A673 (cell line): ENCODE measurements at regions not wholly inside any gene's neighbourhood (a gene's known extent, or its start where the extent isn't known, plus 50 kb on each side); places are given as distances from the start of the nearest gene placed in this dataset.

Experiments used
- BruUV-seq: library from RNA; stranded (reverse); fragments of 400-500 nt; replicated peaks from 2 replicates; lab custom pipeline; 2021; lab: Mats Ljungman, UMichigan
- CTCF ChIA-PET: fragments of 300-600 bp; sonication (Branson Sonifier 250); formaldehyde crosslinking; loops from one replicate; lab custom pipeline; 2022; ENCODE audit warnings: antibody characterized with exemption; lab: Charles Lee
- POLR2A ChIA-PET: fragments of 300-600 bp; sonication (Branson Sonifier 250); formaldehyde crosslinking; loops from one replicate; lab custom pipeline; 2022; ENCODE audit warnings: antibody characterized with exemption; ENCODE audit not compliant: low non-redundant PET; lab: Charles Lee
- DNase-seq: peaks from one replicate; pipeline ENCODE4 v3.0.0-alpha.2; 2015; ENCODE audit warnings: low spot score
- H3K27ac ChIP-seq: fragments of 200-600 bp; sonication (generic); 2 replicates; pipeline ENCODE4 v1.5.1; 2016; ENCODE audit warnings: mixed run types, low read depth, mild to moderate bottlenecking, mixed read lengths, antibody characterized with exemption, low read length; ENCODE audit not compliant: poor library complexity, severe bottlenecking
- H3K27me3 ChIP-seq: fragments of 200-600 bp; sonication (generic); replicated peaks from 2 replicates; pipeline ENCODE4 v1.6.1; 2017; ENCODE audit warnings: mixed run types, low read depth, mild to moderate bottlenecking, mixed read lengths, antibody characterized with exemption, low read length; ENCODE audit not compliant: insufficient read depth, poor library complexity
- H3K36me3 ChIP-seq: fragments of 200-600 bp; sonication (generic); 2 replicates; pipeline ENCODE4 v1.6.1; 2016; ENCODE audit warnings: mixed run types, mild to moderate bottlenecking, mixed read lengths, antibody characterized with exemption, low read length; ENCODE audit not compliant: insufficient read depth, poor library complexity, severe bottlenecking
- H3K4me1 ChIP-seq: fragments of 200-600 bp; sonication (generic); 2 replicates; pipeline ENCODE4 v1.6.1; 2017; ENCODE audit warnings: mixed run types, mild to moderate bottlenecking, mixed read lengths, antibody characterized with exemption, low read length; ENCODE audit not compliant: insufficient read depth, poor library complexity, severe bottlenecking
- H3K4me3 ChIP-seq: fragments of 200-600 bp; sonication (generic); 2 replicates; pipeline ENCODE4 v1.5.1; 2016; ENCODE audit warnings: low read depth, mixed run types, mild to moderate bottlenecking, mixed read lengths, low read length; ENCODE audit not compliant: poor library complexity, severe bottlenecking
- H3K9me3 ChIP-seq: fragments of 200-600 bp; sonication (generic); 2 replicates; pipeline ENCODE4 v1.6.1; 2016; ENCODE audit warnings: mixed run types, low read depth, mild to moderate bottlenecking, mixed read lengths, antibody characterized with exemption, low read length; ENCODE audit not compliant: poor library complexity, severe bottlenecking
- EZH2 ChIP-seq: fragments of 200-600 bp; sonication (generic); IDR thresholded peaks from 2 replicates; pipeline ENCODE4 v1.6.1; 2017; ENCODE audit warnings: borderline replicate concordance, low read depth, mild to moderate bottlenecking, mixed read lengths, antibody characterized with exemption, low read length; ENCODE audit not compliant: poor library complexity, severe bottlenecking
- intact Hi-C: fragments of 100-400 bp; cut with micrococcal nuclease; formaldehyde crosslinking; loops from one replicate; pipeline ENCODE4 v1.10.0; 2022; ENCODE audit not compliant: unreplicated experiment
- TF ChIP-seq, protein P1 (sequence below): fragments of 300-800, 200-600 bp; sonication (generic); conservative IDR thresholded peaks from 2 replicates; pipeline ENCODE4 v1.5.1; 2017; ENCODE audit warnings: low read depth, mild to moderate bottlenecking, antibody characterized with exemption, low read length, moderate library complexity, mixed read lengths

DNA sequence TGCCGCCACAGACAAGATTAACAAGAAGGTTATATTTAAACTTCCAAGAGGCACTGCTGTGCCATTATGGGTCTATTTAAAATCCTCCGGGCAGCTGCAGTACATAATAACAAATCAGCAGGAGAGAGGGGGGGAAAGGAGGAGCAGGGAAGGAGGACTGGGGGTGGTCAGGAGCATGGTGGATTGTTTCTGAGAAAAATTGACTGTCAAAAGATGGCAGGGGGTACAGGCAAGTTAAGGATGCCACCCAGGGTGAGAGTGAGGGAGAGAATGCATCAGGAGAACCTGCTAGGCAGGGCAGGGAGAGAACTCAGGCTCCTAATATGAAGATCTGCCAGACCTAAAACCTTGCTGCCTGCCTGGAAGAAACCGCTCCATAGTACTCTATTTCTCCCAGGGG, 181.8 kb downstream of the GRIN2B start:
- Histone ChIP-seq H3K4me3 (no peak overlapping the region), H3K9me3 (no peaks in the 10 kb centered on the region), H3K27me3 (peaks cover 43% of the 10 kb centered on the region), H3K27ac (no peak overlapping the region), H3K36me3 (no peaks in the 10 kb centered on the region), H3K4me1 (no peaks in the 10 kb centered on the region)
- CTCF ChIA-PET = no interaction called here
- intact Hi-C loops = no loop called here
- no peak for DNase-seq
- POLR2A ChIA-PET = no interaction called here
- no peak for TF ChIP-seq EZH2
- TF ChIP-seq, protein P1, sequence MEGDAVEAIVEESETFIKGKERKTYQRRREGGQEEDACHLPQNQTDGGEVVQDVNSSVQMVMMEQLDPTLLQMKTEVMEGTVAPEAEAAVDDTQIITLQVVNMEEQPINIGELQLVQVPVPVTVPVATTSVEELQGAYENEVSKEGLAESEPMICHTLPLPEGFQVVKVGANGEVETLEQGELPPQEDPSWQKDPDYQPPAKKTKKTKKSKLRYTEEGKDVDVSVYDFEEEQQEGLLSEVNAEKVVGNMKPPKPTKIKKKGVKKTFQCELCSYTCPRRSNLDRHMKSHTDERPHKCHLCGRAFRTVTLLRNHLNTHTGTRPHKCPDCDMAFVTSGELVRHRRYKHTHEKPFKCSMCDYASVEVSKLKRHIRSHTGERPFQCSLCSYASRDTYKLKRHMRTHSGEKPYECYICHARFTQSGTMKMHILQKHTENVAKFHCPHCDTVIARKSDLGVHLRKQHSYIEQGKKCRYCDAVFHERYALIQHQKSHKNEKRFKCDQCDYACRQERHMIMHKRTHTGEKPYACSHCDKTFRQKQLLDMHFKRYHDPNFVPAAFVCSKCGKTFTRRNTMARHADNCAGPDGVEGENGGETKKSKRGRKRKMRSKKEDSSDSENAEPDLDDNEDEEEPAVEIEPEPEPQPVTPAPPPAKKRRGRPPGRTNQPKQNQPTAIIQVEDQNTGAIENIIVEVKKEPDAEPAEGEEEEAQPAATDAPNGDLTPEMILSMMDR = no peak
- BruUV-seq = no TSS peak

DNA sequence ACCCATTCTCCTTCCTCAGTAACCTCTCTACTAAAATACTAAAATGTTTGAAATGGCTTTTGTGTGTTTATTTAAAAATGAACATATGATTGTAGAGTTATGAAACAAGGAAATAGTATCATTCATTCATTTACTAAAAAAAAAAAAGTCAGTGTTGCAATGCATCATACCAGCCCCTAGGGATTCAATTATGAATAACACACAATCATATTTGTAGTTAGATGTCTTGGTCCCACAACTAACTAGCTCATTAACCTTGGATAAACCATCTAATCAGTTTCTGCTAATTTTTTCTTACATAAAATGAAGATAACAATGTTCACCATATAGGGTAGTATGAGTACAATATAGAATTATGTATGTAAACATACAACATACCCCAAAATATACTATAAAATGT, 183.2 kb downstream of the GRIN2B start:
- H3K27me3 ChIP-seq = peaks cover 31% of the 10 kb centered on the region
- BruUV-seq = no TSS peak
- CTCF ChIA-PET = no interaction called here
- POLR2A ChIA-PET = no interaction called here
- TF ChIP-seq, protein P1 = no peak
- TF ChIP-seq EZH2 = no peak
- H3K27ac ChIP-seq = no peak overlapping the region
- no peaks in the 10 kb centered on the region for H3K4me1 ChIP-seq
- intact Hi-C loops = no loop called here
- no peaks in the 10 kb centered on the region for H3K9me3 ChIP-seq
- no peak for DNase-seq
- no peaks in the 10 kb centered on the region for H3K36me3 ChIP-seq
- no peak overlapping the region for H3K4me3 ChIP-seq

DNA sequence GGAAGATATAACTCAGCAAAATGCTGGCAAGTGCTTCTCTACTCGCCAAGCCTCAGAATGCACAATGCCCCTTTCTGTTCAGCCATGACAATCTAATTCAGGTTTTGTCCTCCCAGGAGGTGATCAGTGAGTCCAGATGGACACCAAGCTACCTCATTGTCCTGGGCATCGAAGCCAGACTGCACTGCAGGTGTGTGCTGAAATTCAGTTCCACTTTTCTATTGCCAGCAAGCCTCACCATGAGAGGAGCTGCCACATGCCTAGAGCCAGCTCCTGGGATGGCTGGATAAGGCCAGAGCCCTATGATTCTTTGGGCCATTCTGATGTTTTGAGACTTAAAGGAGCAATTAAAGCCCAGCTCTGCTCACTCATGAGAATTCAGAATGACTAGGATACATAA, 186.7 kb downstream of the GRIN2B start:
- BruUV-seq = no TSS peak
- no peaks in the 10 kb centered on the region for H3K4me1 ChIP-seq
- POLR2A ChIA-PET = no interaction called here
- H3K36me3 ChIP-seq = no peaks in the 10 kb centered on the region
- no peak overlapping the region for H3K4me3 ChIP-seq
- DNase-seq = no peak
- no peaks in the 10 kb centered on the region for H3K27me3 ChIP-seq
- intact Hi-C loops = no loop called here
- H3K9me3 ChIP-seq = no peaks in the 10 kb centered on the region
- no peak overlapping the region for H3K27ac ChIP-seq
- no peak for TF ChIP-seq EZH2
- TF ChIP-seq, protein P1 = no peak
- CTCF ChIA-PET = no interaction called here
